HG02678 (cell line): ENCODE measurements at regions not wholly inside any gene's neighbourhood (a gene's known extent, or its start where the extent isn't known, plus 50 kb on each side); places are given as distances from the start of the nearest gene placed in this dataset.

Experiments
- ATAC-seq: cut with Tn5 transposase; IDR thresholded peaks from one replicate; pipeline ENCODE4 v1.9.1; 2021; ENCODE audit warnings: mild to moderate bottlenecking, moderate library complexity; ENCODE audit not compliant: unreplicated experiment

DNA sequence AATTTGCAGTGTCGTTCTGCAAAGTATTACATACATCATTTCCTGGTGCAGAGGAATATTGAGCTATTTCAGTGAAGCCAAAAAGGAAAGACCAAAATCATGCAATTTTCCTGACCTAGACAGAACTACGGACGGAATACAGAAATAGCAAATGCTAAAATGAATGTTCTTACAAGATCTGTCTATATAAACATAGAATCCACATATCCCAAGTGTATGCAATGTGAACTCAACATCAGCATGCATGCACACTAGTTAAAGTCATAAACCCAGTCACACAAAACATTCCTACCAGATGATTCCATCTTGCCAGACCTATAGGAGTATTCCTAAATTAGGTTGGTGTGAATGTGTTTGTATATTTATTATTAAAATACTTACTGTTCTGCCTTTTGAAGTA is 383.7 kb upstream of the ZNF507 start:
- ATAC-seq, result no peak

DNA sequence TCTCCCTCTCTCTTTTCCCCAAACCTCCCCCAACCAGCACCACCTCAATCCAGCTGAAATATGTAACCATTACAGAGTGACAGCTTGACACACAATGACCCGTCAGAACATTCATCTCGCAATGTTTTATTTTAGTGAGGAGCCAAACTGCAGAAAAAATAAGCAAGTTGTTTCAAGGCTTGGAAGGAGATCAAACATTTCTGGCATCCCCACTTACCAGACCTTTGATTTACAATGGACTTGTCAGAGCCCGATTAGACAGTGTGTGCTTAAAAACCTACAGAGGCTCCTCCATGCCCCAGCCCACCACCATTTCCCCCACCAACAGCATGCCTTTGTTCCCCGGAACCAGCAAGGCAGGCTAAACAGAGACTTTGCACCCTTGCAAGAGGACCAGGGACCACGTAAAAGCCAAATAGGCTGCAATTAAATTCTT is 382.8 kb upstream of the ZNF507 start:
- no peak for ATAC-seq

DNA sequence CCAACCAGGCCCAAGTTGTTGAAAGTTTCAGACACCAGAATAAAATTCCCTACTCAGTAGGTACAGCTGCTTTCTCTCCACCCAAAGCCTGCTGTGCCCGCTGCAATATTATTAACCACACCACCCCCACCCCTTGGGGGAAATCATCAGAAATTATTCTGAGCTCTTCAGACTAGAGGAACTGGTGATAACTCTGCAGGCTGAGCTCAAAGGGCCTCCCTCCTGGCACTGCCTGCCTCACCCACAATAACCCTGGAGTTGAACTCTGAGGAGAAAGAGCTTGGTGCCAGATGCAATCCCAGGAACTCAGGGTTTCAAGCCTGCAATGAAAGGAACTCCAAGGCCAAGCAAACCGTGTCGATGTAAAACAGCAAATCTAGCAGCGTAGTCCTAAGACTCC is 381.7 kb upstream of the ZNF507 start:
- no peak for ATAC-seq

DNA sequence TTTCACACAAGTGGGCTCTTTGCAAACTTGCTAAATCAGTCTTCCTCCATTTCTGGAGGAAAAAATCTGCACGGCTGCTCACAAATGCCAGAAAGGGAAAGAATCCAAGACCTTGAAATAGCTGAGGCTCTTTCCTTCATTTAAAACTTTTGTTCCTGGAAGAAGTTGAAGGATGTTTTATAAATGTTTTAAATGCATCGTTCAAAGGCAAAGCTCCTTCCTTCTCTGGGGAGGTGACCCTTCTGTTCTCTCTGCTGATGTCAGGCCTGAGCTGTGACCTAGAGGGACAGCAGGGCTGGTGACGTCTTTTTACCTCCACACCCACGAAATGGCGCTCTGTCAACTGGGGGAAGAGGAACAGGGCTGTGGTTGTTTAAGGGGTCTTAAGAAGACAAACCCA is 376.4 kb upstream of the ZNF507 start:
- no peak for ATAC-seq

DNA sequence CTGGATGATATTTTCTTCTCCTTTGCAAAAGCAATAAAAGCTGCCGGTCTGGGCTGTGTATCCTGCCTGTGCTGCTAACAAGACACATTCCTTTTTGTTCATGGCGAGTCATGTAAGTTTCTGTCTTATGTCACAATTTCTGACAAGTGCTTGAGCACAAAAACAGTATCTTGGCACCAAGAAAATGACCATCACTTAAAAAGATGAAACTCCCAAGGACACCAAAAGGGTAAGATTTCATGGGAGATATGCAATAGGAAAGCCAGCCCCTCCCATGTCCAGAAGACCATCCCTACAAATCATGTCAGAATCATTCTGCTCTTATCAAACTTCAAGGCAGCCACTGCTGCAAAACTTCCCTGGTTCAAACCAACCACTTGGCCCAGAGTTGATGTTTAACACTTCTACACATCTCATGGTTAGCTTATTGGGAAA is 375.4 kb upstream of the ZNF507 start:
- no peak for ATAC-seq

DNA sequence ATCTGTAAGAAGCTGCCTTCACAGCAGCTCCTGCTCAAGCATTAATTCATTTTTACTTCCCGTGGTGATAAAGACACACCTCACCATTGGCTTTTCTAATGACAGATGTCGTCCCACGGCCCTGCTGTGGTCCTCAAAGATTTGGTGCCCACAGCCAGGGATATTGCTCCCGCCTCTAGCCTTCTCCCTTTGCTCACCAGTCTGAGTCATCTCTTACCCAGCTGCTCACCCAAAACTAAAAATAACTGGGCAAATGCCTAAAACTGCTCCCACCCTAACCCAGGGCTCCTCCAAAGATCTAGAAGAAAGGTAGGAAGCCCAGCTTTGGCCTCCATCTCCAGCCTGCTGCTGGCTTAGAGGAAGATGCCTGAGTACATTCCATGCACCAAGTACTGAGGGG is 371.1 kb upstream of the ZNF507 start:
- ATAC-seq, result no peak

DNA sequence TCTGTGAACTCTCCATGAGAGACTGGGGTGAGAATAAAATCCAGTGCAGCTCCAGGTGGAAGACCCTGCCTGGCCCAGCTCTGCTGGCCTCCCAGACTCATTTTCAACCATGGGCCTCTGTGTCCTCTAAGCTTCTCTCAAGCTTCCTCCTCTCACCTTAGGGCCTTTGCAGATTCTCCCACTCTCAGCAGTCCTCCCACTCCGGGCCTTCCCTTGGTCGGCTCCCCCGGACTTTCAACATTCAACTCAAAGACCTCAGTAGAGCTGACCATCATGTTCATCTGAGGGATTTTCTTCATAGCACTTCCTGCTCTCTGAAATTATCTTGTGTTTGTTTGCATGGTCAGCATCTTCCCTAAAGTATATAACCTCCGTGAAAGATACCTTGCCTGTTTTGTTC is 370.5 kb upstream of the ZNF507 start:
- no peak for ATAC-seq

DNA sequence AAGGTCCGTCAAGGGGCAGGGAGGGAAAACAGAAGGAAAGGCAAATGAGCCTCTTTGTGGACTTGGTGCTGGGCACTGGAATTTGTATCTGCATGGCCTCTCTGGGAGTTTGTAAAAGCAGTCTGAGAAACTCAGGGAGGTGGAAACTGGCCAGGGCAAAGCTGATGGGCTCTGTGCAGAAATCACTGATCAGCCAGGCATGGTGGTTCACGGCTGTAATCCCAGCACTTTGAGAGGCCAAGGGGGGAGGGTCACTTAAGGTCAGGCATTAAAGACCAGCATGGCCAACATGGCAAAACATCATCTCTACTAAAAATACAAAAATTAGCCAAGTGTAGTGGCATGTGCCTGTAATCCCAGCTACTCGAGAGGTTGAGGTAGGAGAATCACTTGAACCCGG is 369.9 kb upstream of the ZNF507 start:
- no peak for ATAC-seq

DNA sequence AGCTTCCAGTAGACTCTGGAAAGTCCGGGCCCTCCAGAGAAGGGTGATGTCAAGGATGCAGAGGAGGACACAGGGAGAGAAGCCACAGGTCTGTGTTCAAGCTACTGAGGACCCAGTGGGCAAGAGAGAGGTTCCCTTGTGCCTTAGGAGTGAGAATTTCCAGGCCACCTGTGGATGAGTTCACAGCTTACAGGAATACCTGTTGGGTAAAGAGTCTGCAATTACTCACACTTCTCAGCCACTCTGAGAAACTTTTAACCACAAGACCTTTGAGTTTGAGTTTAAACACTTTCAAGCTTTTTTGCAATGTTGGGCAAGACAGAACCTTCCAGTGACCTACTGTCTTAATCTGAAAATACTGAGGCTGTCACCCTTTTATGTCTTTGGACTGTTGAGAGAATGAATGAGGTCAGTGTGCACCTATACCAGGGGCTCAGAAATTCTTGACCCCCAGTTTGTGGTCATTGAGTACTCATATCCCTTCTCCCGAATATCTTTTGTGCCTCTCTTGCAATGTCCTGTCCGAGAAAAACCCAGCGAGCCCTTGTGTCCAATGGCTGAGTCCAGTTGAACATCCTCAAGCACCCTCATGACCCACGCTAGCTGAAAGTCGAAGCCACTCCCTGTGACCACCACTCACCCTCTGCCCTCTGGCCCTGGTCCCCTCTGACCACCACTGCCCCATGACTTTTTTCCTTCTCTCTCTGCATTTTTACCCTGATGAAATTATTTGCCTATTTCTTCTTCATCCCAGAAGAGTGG is 368.5 kb upstream of the ZNF507 start:
- no peak for ATAC-seq

DNA sequence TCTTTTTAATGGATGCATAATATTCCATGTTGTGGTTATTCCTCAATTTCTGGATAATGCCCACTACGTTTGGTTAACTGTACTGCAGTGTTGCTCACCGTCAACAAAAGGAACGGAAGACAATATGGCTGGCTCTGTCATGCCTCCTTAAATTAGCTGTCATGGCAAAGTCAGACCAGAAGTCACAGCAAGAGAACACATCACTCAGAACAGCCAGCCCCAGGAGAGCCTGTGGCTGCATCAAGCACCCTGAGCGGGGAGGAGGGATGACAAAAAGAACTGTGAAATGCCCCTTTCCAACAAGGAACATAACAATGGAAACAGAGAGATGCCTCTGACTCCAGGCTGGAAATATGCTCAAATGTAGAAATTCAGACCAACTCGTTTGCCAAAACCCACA is 366.0 kb upstream of the ZNF507 start:
- no peak for ATAC-seq

DNA sequence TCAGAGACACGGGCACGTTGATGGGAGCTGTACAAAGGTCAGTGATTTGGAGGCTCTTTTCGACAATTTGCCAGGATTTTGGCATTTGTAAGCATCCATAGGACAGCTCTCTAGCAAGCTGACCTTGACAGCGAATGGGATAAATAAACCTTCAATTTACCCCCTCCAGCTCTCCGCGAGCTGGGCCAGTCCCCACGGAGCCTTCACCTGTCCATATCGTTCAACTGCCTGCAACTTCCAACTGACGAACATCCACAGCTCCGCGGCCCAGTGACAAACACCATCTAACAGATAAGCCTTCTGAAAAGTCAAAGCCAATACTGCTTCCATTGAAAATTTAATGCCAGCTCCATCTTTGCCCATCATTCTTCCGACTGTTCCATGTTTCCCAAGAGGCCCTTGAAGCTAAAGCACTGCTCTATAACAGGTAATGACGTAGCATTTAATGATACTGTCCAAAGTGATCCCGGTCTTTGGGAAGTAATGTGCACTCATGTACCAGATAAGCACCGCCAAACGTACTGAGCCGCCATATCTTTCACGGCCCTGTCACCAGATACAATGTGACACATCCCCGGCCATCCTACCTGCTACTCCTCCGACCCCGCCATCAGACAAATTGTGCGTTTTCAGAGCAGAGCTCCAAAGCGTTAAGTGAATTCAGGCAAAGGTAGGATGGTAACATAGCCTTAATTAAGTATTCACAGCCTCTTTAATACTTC is 365.3 kb upstream of the ZNF507 start:
- ATAC-seq, result no peak

DNA sequence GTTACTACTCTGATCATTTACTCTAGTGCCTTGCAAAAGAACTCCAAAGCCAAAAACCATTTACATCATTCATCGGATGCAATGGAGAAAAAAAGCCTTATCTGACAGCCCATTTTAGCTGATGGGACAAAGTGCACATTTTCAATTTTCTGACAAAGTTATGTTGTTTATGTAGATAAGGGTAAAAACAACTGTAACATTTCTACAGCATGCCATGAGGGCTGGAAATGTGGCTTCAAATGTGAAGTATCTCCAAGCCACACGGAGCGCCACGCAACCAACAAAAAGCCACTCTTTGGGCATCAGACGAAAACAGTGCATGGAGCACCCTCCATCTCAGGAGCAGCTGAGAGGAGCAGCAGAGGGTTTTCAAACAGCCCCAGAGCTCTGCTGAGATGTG is 364.6 kb upstream of the ZNF507 start:
- ATAC-seq, result no peak

DNA sequence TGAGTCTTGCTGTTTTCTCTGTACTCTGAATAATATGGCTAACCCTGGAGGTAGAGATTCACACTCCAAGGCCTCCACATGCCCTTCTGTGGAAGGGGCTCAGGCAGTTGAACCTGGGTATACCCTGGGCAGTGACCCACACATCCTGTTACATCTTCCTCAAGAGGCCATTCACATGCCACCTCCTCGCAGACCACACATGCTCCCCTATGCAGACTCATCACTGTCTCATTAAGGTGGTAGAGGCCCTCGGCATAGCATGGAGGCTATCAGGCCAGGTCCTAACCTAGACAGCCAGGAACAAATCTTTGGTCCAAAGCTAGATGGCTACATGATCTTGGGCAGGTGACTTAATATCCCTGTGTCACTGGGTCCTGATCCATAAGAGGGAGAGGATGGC is 363.9 kb upstream of the ZNF507 start:
- no peak for ATAC-seq

DNA sequence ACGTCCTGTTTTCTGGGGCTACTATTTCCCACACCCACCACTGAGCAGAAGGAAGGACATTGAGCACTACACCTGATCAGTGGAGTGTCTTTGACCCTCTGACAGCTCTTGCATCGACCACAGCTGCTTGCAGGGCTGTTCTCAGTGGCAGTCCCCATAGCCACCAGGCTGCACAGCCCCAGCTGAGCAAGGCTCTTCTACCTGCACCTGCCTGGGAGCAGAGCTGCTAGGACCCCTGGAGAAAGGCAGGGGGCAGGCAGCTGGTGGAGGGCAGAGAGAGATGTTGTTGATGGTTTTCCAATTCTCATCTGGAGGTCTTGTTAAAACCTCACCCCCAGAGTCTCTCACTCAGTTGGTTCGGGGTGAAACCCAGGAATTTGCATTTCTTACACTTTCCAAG is 361.8 kb upstream of the ZNF507 start:
- ATAC-seq, result no peak

DNA sequence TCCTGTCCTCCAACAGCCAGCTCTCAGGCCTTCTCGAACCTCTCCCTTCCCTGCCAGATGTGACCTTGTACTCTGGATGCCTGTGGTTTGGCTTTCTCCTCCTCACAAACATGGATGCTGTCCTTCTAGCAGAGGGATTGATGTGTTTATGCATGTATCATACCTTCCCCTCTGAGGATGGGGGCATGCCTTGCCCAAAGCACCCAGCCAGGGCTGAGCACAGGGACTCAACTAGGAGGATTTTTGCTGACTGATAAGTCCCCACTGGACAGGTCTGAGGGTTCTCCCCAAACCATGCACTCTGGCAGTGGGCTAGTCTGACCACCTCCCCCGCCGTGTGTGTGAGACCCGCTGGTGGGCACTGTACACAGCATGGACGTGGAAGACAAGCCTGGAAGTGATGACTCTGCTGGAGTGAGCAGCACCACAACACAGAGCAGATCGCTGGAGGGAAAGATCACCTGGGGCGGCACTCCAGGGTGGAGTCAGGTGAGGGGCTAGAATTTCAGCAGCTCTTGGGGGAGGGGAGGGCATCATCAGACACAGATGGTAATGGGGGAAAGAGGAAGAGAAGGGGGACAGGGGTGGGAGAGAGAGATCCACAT is 360.3 kb upstream of the ZNF507 start:
- no peak for ATAC-seq

DNA sequence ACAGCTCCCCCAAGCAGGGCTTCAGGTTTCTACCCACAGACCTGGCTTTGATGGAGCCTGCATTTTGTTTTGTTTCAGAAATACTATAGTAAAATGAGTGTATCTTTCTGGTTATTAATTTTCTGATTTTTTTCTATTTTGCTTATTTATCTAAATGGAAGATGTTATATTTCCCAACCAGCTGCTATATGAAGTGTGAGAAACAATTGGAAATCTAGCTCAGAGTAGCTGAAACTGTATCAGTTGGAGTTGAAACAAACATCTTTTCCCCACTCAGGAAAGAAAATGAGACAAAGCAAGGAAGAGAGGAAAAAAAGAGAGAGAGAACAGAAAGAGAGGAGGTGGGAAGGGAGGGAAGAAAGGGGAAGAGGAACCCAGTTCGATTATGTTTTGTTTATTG is 358.5 kb upstream of the ZNF507 start:
- ATAC-seq, result no peak

DNA sequence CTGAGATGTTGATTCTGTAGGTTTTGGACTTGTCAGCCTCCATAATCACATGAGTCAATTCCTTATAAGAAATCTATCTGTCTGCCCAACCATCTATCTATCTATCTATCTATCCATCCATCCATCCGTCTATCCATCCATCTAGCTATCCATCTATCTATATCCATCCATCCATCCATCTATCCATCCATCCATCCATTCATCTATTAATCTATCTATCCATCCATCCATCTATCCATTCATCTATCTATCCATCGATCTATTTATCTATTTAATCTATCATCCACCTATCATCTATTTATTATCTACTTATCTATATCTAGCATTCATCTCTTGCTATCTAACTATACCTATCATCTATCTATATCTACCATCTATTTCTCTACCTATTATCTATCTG is 357.2 kb upstream of the ZNF507 start:
- no peak for ATAC-seq

DNA sequence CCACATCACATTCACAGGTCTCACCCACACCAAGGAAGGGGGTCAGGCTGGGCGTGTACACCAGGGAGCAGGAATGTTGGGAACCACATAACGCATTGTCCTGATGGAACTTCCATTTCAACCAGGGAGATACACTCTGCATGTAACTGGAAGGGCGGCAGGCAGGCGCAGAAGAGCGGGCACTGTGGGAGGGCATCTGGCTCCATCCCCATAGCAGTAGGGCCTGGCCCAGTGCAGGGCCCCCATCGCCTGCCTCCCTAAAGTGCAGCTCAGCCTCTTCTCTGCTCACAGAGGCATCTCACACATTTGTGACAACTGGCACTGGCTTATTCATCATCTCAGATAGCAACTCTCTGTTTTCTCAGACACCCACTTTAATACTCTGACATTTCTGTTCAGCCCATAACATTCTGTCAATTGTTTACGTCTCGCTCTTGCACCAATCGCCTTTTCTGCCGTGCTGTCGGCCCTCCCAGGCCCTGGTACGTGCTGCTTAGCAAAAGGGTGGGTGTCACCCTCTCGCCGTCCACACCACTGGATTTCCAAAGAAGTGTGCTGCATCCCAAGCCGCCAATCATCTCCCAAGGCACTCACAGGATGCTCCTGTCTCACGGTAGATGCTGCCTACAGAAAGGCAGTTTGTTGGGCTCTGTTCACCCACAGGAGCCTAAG is 353.3 kb upstream of the ZNF507 start:
- no peak for ATAC-seq

DNA sequence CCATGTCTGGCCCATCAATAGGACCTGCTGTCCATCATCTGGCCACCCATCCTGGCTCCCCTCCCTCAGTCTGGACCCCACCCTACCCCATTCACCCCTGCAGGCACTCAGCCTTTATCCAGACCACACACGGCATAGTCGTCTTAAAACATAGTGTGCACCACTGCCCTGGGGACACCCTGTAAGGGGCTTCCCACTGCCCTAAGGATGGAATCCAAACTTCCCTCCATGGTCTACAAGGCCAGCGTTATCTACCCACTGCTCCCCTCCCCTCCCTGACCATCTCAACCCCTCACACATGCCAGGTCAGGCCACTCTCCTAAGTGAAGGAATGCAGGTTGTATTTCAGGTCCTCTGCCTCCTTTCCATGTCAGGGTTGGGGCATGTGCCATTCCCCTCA is 352.7 kb upstream of the ZNF507 start:
- no peak for ATAC-seq

DNA sequence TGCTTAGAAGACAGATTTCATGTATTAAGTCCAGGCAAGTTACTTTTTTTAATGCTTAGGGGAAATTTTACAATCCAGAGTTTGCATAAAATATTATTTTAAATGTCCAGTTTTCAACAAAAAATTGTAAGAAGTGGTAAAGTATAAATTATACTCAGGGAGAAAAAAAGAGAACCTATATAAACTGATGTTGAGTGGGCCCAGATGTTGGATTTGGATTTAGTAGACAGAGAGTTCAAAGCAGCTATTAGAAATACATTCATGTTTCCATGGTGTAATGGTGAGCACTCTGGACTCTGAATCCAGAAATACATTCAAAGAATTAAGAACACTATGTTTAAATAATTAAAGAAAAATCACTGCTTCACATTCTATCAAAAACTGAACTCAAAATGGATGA is 349.9 kb upstream of the ZNF507 start:
- no peak for ATAC-seq

DNA sequence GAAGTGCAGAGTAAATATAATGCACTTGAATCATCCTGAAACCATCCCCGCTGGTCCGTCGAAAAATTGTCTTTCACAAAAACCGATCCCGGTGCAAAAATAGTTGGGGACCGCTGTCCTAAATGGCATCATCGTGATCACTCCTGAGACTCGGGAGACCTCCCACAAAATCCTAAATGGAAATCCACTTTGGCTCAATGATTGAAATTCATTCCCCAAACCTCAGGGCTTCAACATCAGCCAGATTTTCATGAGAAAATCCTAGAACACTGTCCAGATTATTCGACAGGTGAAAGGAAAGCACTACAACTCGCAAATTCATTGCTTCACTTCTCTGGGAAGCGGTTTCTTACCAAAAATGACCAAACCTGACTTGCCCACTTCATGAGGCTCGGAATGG is 335.3 kb upstream of the ZNF507 start:
- no peak for ATAC-seq

DNA sequence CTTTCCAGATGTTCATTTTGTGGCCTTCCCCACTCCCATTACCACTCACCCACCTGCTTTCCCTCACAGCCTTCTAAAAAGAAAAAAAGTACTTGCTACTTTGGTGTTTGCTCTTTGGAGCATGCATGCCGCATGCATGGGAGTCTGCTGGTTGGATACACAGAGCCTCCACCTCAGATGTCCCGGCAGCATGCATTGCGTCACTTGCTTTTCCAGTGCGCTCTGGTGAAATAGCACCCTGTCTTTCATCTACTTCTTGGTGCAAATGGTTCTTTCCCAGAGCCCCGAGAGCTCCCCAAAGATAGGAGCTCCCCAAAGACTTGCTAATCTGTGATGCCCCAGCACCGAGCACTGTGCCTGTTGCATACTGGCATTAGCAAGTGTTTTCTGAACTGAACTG is 333.2 kb upstream of the ZNF507 start:
- no peak for ATAC-seq
